CD4-positive, alpha-beta memory T cell (primary cell): ENCODE measurements at regions not wholly inside any gene's neighbourhood (a gene's known extent, or its start where the extent isn't known, plus 50 kb on each side); places are given as distances from the start of the nearest gene placed in this dataset.

Experiments used
- CTCF ChIA-PET: fragments of 350-600 bp; sonication (Branson Sonifier 250); formaldehyde crosslinking; loops from one replicate; lab custom pipeline; 2021; ENCODE audit warnings: inconsistent platforms; ENCODE audit not compliant: partially characterized antibody; lab: Charles Lee
- POLR2A ChIA-PET: fragments of 350-600 bp; sonication (Branson Sonifier 250); formaldehyde crosslinking; loops from one replicate; lab custom pipeline; 2021; ENCODE audit not compliant: partially characterized antibody; lab: Charles Lee
- DNase-seq, 5 donors: peaks; one replicate each; pipeline versions ENCODE4 v3.0.0 to v3.0.0-alpha.2; 2020 to 2022; ENCODE audit warnings: mixed read lengths in 1 of 5
- H3K27ac ChIP-seq: one replicate; pipeline ENCODE4 v1.7.0; 2013; ENCODE audit warnings: low read depth, low read length
- H3K27me3 ChIP-seq: 2 replicates; pipeline ENCODE4 v1.7.0; 2013; ENCODE audit warnings: mild to moderate bottlenecking, low read length, moderate library complexity; ENCODE audit not compliant: insufficient read depth
- H3K36me3 ChIP-seq: 2 replicates; pipeline ENCODE4 v1.7.0; 2013; ENCODE audit warnings: mild to moderate bottlenecking, low read length, moderate library complexity; ENCODE audit not compliant: insufficient read depth
- H3K4me1 ChIP-seq: 2 replicates; pipeline ENCODE4 v1.7.0; 2013; ENCODE audit warnings: mild to moderate bottlenecking, low read length, moderate library complexity; ENCODE audit not compliant: insufficient read depth
- H3K4me3 ChIP-seq, 2 donors: one replicate each; pipeline ENCODE4 v1.7.0; 2013; ENCODE audit warnings: low read length in 2 of 2, mild to moderate bottlenecking in 1 of 2
- H3K9me3 ChIP-seq, 2 donors: one replicate each; pipeline ENCODE4 v1.7.0; 2013; ENCODE audit warnings: low read length in 2 of 2, control low read depth in 1 of 2; ENCODE audit not compliant: control insufficient read depth in 1 of 2
- H3K27ac Mint-ChIP-seq, 7 donors: one replicate each; pipeline ENCODE4 v1.8.0; 2020 to 2021; ENCODE audit warnings: mixed read lengths in 7 of 7, mild to moderate bottlenecking in 6 of 7, inconsistent platforms in 3 of 7, moderate library complexity in 3 of 7
- H3K27me3 Mint-ChIP-seq, 2 donors: one replicate each; pipeline ENCODE4 v1.8.0; 2020 to 2021; ENCODE audit warnings: mixed read lengths in 2 of 2
- H3K36me3 Mint-ChIP-seq, 2 donors: one replicate each; pipeline ENCODE4 v1.8.0; 2020 to 2021; ENCODE audit warnings: mixed read lengths in 2 of 2, inconsistent platforms in 1 of 2, mild to moderate bottlenecking in 1 of 2
- H3K4me1 Mint-ChIP-seq, 4 donors: one replicate each; pipeline ENCODE4 v1.8.0; 2020 to 2021; ENCODE audit warnings: mixed read lengths in 4 of 4, mild to moderate bottlenecking in 1 of 4
- H3K4me3 Mint-ChIP-seq, 8 donors: one replicate each; pipeline ENCODE4 v1.8.0; 2020 to 2021; ENCODE audit warnings: mixed read lengths in 8 of 8, mild to moderate bottlenecking in 7 of 8, moderate library complexity in 6 of 8, inconsistent platforms in 3 of 8
- H3K9me3 Mint-ChIP-seq, 8 donors: one replicate each; pipeline ENCODE4 v1.8.0; 2020 to 2021; ENCODE audit warnings: mixed read lengths in 8 of 8, mild to moderate bottlenecking in 5 of 8, inconsistent platforms in 3 of 8, moderate library complexity in 1 of 8
- intact Hi-C: fragments of 100-400 bp; cut with micrococcal nuclease; formaldehyde crosslinking; loops from one replicate; pipeline ENCODE4 v1.15.1; 2023

DNA sequence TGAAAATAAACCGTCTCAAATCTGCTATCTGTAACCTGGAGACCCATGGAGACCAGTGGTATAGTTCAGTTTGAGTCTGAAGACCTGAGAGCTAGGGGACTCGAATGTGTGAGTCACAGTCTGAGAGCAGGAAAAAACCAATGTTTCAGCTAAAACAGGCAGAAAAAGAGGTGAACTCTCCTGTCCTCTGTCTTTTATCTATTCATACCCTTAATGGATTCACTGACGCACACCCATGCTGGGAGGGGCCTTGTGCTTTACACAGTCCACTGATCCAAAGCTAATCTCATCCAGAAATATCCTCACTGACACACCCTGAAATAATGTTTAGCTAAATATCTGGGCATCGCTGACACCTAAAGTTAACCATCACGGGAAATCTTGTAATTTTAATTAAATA lies 297.9 kb downstream of the GPM6A start:
- intact Hi-C loops: no loop called here
- POLR2A ChIA-PET: no interaction called here

DNA sequence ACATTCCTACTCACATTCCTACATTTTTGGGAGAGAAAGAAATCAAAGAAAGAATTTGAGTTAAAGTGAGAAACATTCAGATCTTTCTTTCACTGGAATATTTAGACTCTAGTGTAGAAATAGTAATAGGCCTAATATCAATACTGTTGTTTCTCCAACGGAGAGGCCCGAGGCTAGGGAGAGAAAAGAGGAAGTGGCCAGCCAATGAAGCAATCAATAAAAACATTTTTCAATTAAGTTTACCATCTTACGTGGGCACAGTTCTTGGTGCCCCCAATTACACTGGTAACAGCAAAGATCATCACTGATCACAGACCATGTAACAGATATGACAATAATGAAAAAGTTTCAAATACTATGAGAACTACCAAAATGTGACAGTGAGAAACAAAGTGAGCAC lies 281.4 kb downstream of the GPM6A start:
- no peak overlapping the region for H3K4me3 Mint-ChIP-seq
- H3K4me1 Mint-ChIP-seq: no peaks in the 10 kb centered on the region
- DNase-seq: no peak
- CTCF ChIA-PET: no interaction called here
- no peaks in the 10 kb centered on the region for H3K36me3 ChIP-seq
- POLR2A ChIA-PET: no interaction called here
- no peaks in the 10 kb centered on the region for H3K27me3 Mint-ChIP-seq
- no peak overlapping the region for H3K27ac Mint-ChIP-seq
- H3K4me3 ChIP-seq: no peak overlapping the region
- peaks cover 0 to 10% (median 4%) of the 10 kb centered on the region in 8 donors for H3K9me3 Mint-ChIP-seq
- H3K36me3 Mint-ChIP-seq: no peaks in the 10 kb centered on the region
- H3K27me3 ChIP-seq: no peaks in the 10 kb centered on the region
- H3K9me3 ChIP-seq: no peaks in the 10 kb centered on the region
- H3K4me1 ChIP-seq: no peaks in the 10 kb centered on the region
- H3K27ac ChIP-seq: no peak overlapping the region
- intact Hi-C loops: no loop called here

More for the DNA sequence above, 297.9 kb downstream of the GPM6A start:
- no peak overlapping the region for H3K27ac ChIP-seq
- H3K36me3 ChIP-seq: no peaks in the 10 kb centered on the region
- no peaks in the 10 kb centered on the region for H3K9me3 ChIP-seq
- Mint-ChIP-seq H3K27ac (no peak overlapping the region), H3K27me3 (no peaks in the 10 kb centered on the region), H3K36me3 (no peaks in the 10 kb centered on the region), H3K9me3 (peaks cover 0 to 3% (median under 1%) of the 10 kb centered on the region in 8 donors), H3K4me3 (no peak overlapping the region), H3K4me1 (no peaks in the 10 kb centered on the region)
- no peak overlapping the region for H3K4me3 ChIP-seq
- no peak for DNase-seq
- no peaks in the 10 kb centered on the region for H3K4me1 ChIP-seq
- no peaks in the 10 kb centered on the region for H3K27me3 ChIP-seq
- CTCF ChIA-PET: no interaction called here

DNA sequence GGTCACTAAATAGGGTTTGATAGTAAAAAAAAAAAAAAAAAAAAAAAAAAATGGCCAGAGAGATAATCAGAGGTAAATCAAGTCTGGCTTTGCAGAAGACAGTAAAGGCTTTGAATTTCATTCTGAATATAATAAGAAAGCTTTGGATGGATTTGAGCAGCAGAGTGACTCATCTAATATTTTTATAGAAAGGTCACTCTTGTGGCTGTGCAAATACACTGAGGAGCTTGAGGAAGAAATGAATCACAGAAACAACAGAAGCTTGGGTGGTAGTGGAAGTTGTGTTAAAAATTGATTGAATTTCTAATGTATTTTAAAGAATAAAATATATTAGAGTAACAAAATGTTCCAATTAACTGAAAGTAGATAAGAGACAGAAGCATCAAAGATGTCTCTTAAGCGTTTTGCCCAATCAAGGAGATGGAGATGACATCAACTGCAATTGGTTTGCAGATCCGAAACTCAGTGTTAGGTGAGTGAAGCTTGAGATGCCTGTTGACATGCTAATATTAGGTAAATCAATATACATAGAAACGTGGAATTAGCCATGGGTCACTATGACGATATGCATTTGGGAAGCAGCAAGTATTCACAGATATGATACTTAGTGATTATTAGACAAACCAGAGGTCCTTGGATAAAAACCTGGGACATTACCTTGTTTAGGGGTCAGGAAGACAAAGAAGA lies 280.5 kb downstream of the GPM6A start:
- ChIA-PET CTCF (no interaction called here), POLR2A (no interaction called here)
- Mint-ChIP-seq H3K4me3 (no peak overlapping the region), H3K4me1 (no peaks in the 10 kb centered on the region), H3K36me3 (no peaks in the 10 kb centered on the region), H3K27me3 (no peaks in the 10 kb centered on the region), H3K9me3 (peaks cover 0 to 8% (median 2%) of the 10 kb centered on the region in 8 donors), H3K27ac (no peak overlapping the region)
- H3K36me3 ChIP-seq: no peaks in the 10 kb centered on the region
- H3K9me3 ChIP-seq: no peaks in the 10 kb centered on the region
- no peak for DNase-seq
- no peak overlapping the region for H3K4me3 ChIP-seq
- intact Hi-C loops: no loop called here
- H3K4me1 ChIP-seq: no peaks in the 10 kb centered on the region
- no peaks in the 10 kb centered on the region for H3K27me3 ChIP-seq
- H3K27ac ChIP-seq: no peak overlapping the region

DNA sequence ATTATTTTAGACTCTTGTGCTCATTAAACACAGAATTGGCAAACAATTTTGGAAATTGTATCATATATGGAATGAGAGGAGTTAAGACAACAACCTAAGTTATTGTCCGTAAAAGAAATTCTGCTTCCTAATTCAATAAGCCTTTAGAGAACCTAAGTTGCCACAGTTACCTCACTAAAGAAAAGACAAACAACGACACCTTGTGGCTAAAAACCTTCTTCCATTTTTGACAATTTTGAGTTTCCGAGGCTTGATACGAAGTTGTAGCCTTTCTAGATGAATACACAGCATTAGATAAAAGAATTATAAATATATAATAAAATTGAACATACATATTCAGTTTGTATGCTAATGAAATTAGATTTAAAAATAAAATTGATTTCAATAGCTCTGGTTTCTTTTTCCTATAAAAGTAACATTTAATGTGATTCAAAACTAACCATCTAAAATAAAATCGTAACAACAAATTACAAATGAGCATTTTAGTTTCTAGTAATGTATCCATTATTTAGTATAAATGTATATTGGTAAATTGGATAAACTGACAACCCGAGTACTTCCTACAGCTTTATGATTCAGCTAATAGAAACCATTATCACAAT lies 275.1 kb downstream of the GPM6A start:
- H3K27ac ChIP-seq: no peak overlapping the region
- ChIA-PET POLR2A (no interaction called here), CTCF (no interaction called here)
- Mint-ChIP-seq H3K36me3 (no peaks in the 10 kb centered on the region), H3K9me3 (peaks cover 0 to 6% (median under 1%) of the 10 kb centered on the region in 8 donors), H3K27ac (no peak overlapping the region), H3K4me3 (no peak overlapping the region), H3K27me3 (no peaks in the 10 kb centered on the region), H3K4me1 (no peaks in the 10 kb centered on the region)
- H3K9me3 ChIP-seq: no peaks in the 10 kb centered on the region
- no peaks in the 10 kb centered on the region for H3K4me1 ChIP-seq
- no peaks in the 10 kb centered on the region for H3K36me3 ChIP-seq
- H3K4me3 ChIP-seq: no peak overlapping the region
- intact Hi-C loops: no loop called here
- no peaks in the 10 kb centered on the region for H3K27me3 ChIP-seq
- DNase-seq: no peak

DNA sequence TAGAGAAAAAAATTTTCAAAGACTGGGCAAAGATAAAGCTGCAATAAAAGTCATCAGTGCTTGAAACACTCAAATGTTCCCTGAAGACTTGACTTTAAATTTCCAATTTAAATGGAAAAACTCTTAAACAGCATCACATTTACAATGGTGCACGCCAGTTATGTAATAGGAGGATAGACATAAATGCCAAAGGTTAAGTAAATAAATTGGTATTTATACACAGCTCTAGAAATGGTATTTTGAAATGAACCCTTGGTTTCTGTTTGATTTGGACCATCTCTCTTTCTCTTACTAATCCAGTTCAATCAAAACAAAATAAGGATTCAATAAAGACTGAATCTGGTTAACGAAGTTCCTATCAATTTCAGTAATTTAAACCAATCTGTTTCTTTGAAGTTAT lies 272.6 kb downstream of the GPM6A start:
- H3K36me3 ChIP-seq: no peaks in the 10 kb centered on the region
- Mint-ChIP-seq H3K4me1 (no peaks in the 10 kb centered on the region), H3K27ac (no peak overlapping the region), H3K27me3 (no peaks in the 10 kb centered on the region), H3K9me3 (peaks cover 0 to 6% (median 0%) of the 10 kb centered on the region in 8 donors), H3K4me3 (no peak overlapping the region), H3K36me3 (no peaks in the 10 kb centered on the region)
- H3K27me3 ChIP-seq: no peaks in the 10 kb centered on the region
- intact Hi-C loops: no loop called here
- no peak for DNase-seq
- H3K4me3 ChIP-seq: no peak overlapping the region
- CTCF ChIA-PET: no interaction called here
- no peaks in the 10 kb centered on the region for H3K9me3 ChIP-seq
- H3K27ac ChIP-seq: no peak overlapping the region
- H3K4me1 ChIP-seq: no peaks in the 10 kb centered on the region
- POLR2A ChIA-PET: no interaction called here

DNA sequence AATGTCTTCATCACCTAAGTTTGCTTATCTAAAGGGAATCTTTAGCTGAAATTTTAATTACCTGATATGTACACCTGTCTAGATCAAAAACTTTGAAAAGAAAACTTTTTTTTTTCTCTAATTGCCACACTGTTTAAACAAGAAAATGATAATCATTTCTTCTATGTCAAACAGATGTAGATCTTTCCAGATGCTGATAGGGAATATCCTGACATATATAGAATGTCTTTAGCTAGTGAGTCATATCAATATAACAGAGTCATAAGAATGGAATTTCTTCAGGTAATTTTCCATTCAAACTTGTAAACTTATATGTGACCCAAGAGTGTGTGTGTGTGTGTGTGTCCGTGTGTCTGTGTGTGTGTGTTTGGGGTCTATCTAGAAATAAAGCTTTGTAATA lies 271.9 kb downstream of the GPM6A start:
- POLR2A ChIA-PET: no interaction called here
- H3K4me1 ChIP-seq: no peaks in the 10 kb centered on the region
- Mint-ChIP-seq H3K4me1 (no peaks in the 10 kb centered on the region), H3K27ac (no peak overlapping the region), H3K9me3 (peaks cover 0 to 6% (median 0%) of the 10 kb centered on the region in 8 donors), H3K36me3 (no peaks in the 10 kb centered on the region), H3K4me3 (no peak overlapping the region), H3K27me3 (no peaks in the 10 kb centered on the region)
- CTCF ChIA-PET: interaction anchor here (0.9 kb wide), 1 partner anchor 15 kb away, joined by 3 read pairs; no protein-coding TSS in a partner anchor
- no peak for DNase-seq
- intact Hi-C loops: no loop called here
- H3K4me3 ChIP-seq: no peak overlapping the region
- no peaks in the 10 kb centered on the region for H3K9me3 ChIP-seq
- H3K36me3 ChIP-seq: no peaks in the 10 kb centered on the region
- no peak overlapping the region for H3K27ac ChIP-seq
- no peaks in the 10 kb centered on the region for H3K27me3 ChIP-seq

DNA sequence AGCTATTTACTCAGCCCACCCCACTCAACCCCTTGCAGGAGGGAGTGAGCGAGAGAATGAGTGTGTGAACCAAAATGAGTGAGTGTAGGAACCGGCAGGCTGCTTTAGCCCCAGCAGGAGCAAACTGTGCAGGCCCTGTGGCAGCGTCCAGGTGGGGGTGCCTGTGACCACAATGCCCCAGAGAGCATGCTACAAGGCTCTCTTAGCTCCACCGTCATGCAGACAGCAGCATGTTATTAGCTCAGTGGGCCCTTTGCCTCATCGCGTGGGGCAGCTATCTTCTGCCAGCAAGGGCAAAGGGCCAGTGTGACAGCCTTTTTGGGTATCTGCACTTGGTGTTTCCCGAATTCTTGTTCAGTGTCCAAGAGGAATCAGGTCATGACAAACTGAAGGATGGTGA lies 271.3 kb downstream of the GPM6A start:
- intact Hi-C loops: no loop called here
- H3K9me3 ChIP-seq: no peaks in the 10 kb centered on the region
- H3K4me1 ChIP-seq: no peaks in the 10 kb centered on the region
- Mint-ChIP-seq H3K27ac (no peak overlapping the region), H3K4me1 (no peaks in the 10 kb centered on the region), H3K27me3 (no peaks in the 10 kb centered on the region), H3K4me3 (no peak overlapping the region), H3K9me3 (peaks cover 0 to 6% (median 0%) of the 10 kb centered on the region in 8 donors), H3K36me3 (no peaks in the 10 kb centered on the region)
- H3K36me3 ChIP-seq: no peaks in the 10 kb centered on the region
- CTCF ChIA-PET: interaction anchor here (0.9 kb wide), 1 partner anchor 16 kb away, joined by 3 read pairs; no protein-coding TSS in a partner anchor
- no peak for DNase-seq
- H3K4me3 ChIP-seq: no peak overlapping the region
- POLR2A ChIA-PET: no interaction called here
- no peak overlapping the region for H3K27ac ChIP-seq
- H3K27me3 ChIP-seq: no peaks in the 10 kb centered on the region
